ENCODE measurements at regions not wholly inside any gene's neighbourhood (a gene's known extent, or its start where the extent isn't known, plus 50 kb on each side); places are given as distances from the start of the nearest gene placed in this dataset.

DNA sequence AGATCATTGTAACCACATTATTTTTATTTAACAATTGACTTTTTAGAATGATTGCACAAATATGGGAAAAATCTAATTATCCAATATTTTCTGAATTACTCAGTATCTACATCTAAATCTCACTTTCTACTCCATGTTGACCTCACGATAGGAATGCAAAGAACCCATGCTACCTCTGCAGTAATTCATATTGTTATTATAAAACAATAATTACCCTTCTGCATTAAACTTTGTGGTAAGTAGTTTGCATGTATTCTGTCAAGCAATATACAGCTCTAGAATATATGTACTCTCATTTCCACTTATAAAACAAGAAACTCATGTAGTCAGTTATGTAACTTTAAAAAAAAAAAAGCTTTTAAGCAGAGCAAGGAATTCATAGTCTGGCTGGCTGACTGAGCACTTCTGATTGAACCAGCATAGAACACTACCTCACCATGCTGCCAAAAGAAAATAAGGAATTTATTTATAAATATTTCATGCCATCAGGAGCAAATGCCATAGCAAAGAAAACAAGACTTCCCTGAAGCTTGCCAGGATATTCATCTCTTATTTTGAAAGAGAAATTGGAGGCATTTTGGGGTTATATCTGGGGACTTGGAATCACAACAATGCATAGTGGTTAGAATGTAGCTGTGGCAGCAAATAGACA, 895.7 kb downstream of the XPNPEP1 start:
- BruUV-seq (replicated peaks) = no TSS peak
- Histone ChIP-seq H3K9me3 (ENCODE audit: insufficient read depth, low read depth) (no peaks in the 10 kb centered on the region), H4K20me1 (ENCODE audit: insufficient read depth) (no peaks in the 10 kb centered on the region), H3K4me3 (no peak overlapping the region), H3F3A (ENCODE audit: insufficient read depth, low read depth) (no peaks in the 10 kb centered on the region), H3K4me1 (replicated peaks; ENCODE audit: insufficient read depth) (no peaks in the 10 kb centered on the region), H3K27ac (no peak overlapping the region), H3K27me3 (ENCODE audit: insufficient read depth, low read depth) (no peaks in the 10 kb centered on the region; the same call in 1 of the 2 replicates), H3K36me3 (ENCODE audit: low read depth) (no peaks in the 10 kb centered on the region), H3K4me2 (no peak overlapping the region), H3K79me2 (ENCODE audit: low read depth) (no peaks in the 10 kb centered on the region), H2AFZ (no peak overlapping the region), H3K9me2 (ENCODE audit: insufficient read depth) (no peaks in the 10 kb centered on the region)
- intact Hi-C loops (cut with micrococcal nuclease; ENCODE audit: unreplicated experiment) = no loop called here
- DNase-seq = no peak
- POLR2A ChIA-PET (ENCODE audit: unreplicated experiment) = no interaction called here
- TF ChIP-seq, protein P1, sequence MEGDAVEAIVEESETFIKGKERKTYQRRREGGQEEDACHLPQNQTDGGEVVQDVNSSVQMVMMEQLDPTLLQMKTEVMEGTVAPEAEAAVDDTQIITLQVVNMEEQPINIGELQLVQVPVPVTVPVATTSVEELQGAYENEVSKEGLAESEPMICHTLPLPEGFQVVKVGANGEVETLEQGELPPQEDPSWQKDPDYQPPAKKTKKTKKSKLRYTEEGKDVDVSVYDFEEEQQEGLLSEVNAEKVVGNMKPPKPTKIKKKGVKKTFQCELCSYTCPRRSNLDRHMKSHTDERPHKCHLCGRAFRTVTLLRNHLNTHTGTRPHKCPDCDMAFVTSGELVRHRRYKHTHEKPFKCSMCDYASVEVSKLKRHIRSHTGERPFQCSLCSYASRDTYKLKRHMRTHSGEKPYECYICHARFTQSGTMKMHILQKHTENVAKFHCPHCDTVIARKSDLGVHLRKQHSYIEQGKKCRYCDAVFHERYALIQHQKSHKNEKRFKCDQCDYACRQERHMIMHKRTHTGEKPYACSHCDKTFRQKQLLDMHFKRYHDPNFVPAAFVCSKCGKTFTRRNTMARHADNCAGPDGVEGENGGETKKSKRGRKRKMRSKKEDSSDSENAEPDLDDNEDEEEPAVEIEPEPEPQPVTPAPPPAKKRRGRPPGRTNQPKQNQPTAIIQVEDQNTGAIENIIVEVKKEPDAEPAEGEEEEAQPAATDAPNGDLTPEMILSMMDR (conservative IDR thresholded peaks at IDR 0.05) = no peak
- TF ChIP-seq EZH2 (IDR thresholded peaks at IDR 0.05; ENCODE audit: low read depth) = no peak
- CTCF ChIA-PET = no interaction called here

DNA sequence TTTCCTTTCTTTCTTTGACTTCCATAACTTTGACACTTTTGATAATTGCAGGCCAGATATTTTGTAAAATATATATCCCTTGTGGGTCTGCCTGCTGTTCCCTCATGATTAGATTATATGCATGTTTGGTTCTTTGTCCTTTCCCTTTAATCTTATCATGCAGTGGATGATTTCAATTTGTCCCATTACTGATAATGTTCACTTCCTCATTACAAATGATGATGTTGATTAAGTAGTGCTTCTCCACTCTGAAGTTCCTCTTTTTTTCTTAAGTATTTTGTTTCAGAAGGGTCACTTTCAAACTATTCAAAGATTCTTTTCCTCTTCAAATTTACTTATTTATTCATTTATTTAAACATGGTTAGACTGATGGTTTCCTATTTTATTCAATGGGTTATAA, 898.1 kb downstream of the XPNPEP1 start:
- Histone ChIP-seq H2AFZ (no peak overlapping the region), H3K79me2 (ENCODE audit: low read depth) (no peaks in the 10 kb centered on the region), H3K36me3 (ENCODE audit: low read depth) (no peaks in the 10 kb centered on the region), H3F3A (ENCODE audit: insufficient read depth, low read depth) (no peaks in the 10 kb centered on the region), H3K27ac (no peak overlapping the region), H3K4me3 (no peak overlapping the region), H3K4me2 (no peak overlapping the region), H3K4me1 (replicated peaks; ENCODE audit: insufficient read depth) (no peaks in the 10 kb centered on the region), H4K20me1 (ENCODE audit: insufficient read depth) (no peaks in the 10 kb centered on the region), H3K9me2 (ENCODE audit: insufficient read depth) (no peaks in the 10 kb centered on the region), H3K27me3 (ENCODE audit: insufficient read depth, low read depth) (no peaks in the 10 kb centered on the region; the same call in 1 of the 2 replicates), H3K9me3 (ENCODE audit: insufficient read depth, low read depth) (no peaks in the 10 kb centered on the region)
- no peak for DNase-seq
- POLR2A ChIA-PET (ENCODE audit: unreplicated experiment) = no interaction called here
- CTCF ChIA-PET = no interaction called here
- intact Hi-C loops (cut with micrococcal nuclease; ENCODE audit: unreplicated experiment) = no loop called here
- BruUV-seq (replicated peaks) = no TSS peak
- TF ChIP-seq EZH2 (IDR thresholded peaks at IDR 0.05; ENCODE audit: low read depth) = no peak
- TF ChIP-seq, protein P1 (conservative IDR thresholded peaks at IDR 0.05) = no peak

DNA sequence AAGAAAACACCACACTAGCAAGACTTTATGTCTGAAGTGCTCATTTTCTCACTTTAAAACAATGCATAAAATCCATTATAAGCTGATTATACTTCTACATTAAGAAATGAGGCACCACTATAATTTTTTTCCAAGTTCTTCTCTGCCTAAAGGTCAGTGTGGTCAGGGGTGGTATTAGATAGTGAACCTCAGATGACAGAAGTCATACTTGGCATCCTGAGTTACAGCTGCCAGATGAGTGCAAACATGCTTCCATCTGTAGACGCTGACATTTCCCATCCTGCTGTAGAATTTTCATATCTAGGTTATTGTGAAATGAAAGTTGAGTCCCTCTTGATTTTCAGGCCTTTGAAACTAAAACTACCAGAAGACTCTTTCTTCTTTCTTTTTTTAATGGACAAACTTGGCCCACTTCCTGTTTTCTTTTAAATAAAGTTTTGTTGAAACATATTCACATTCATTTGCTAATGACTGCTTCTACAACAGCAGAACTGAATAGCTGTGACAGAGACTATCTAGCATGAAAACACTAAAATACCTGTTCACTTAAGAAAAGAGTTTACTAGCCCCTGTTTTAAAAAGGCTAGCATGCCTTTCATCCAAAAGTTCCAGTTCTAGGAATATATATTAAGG, 900.8 kb downstream of the XPNPEP1 start:
- H3K4me2 ChIP-seq = no peak overlapping the region
- no peaks in the 10 kb centered on the region for H3K27me3 ChIP-seq (ENCODE audit: insufficient read depth, low read depth)
- H3K9me3 ChIP-seq (ENCODE audit: insufficient read depth, low read depth) = no peaks in the 10 kb centered on the region
- H3K9me2 ChIP-seq (ENCODE audit: insufficient read depth) = no peaks in the 10 kb centered on the region
- POLR2A ChIA-PET (ENCODE audit: unreplicated experiment) = no interaction called here
- H3K27ac ChIP-seq = no peak overlapping the region
- TF ChIP-seq, protein P1 (conservative IDR thresholded peaks at IDR 0.05) = no peak
- H3F3A ChIP-seq (ENCODE audit: insufficient read depth, low read depth) = no peaks in the 10 kb centered on the region
- no peaks in the 10 kb centered on the region for H3K79me2 ChIP-seq (ENCODE audit: low read depth)
- BruUV-seq (replicated peaks) = no TSS peak
- intact Hi-C loops (cut with micrococcal nuclease; ENCODE audit: unreplicated experiment) = no loop called here
- H2AFZ ChIP-seq = no peak overlapping the region
- no peaks in the 10 kb centered on the region for H3K36me3 ChIP-seq (ENCODE audit: low read depth)
- no peaks in the 10 kb centered on the region for H4K20me1 ChIP-seq (ENCODE audit: insufficient read depth)
- no peak for DNase-seq
- H3K4me1 ChIP-seq (replicated peaks; ENCODE audit: insufficient read depth) = no peaks in the 10 kb centered on the region
- H3K4me3 ChIP-seq = no peak overlapping the region
- CTCF ChIA-PET = no interaction called here

All from PC-9 (cell line).